SU-DHL-6 (cell line): ENCODE measurements at regions not wholly inside any gene's neighbourhood (a gene's known extent, or its start where the extent isn't known, plus 50 kb on each side); places are given as distances from the start of the nearest gene placed in this dataset.

Experiments used
- CTCF ChIP-seq: fragments of 200-600 bp; sonication (generic); IDR thresholded peaks from one replicate; pipeline ENCODE4 v1.5.1; 2017; ENCODE audit warnings: antibody characterized with exemption, mild to moderate bottlenecking, low read length, moderate library complexity; ENCODE audit not compliant: insufficient read depth, poor library complexity, severe bottlenecking
- EZH2phosphoT487 ChIP-seq: fragments of 200-600 bp; sonication (generic), shearing (Covaris generic); conservative IDR thresholded peaks from 2 replicates; pipeline ENCODE4 v1.6.1; 2018; ENCODE audit warnings: mild to moderate bottlenecking, antibody characterized with exemption, low read length, moderate library complexity, mixed read lengths

- TF ChIP-seq CTCF = no peak
- no peak for TF ChIP-seq EZH2phosphoT487
Measured at GRCh38 chr2:120785228-120785966, 49.7 kb downstream of the GLI2 start.
